ENCODE measurements at regions not wholly inside any gene's neighbourhood (a gene's known extent, or its start where the extent isn't known, plus 50 kb on each side); places are given as distances from the start of the nearest gene placed in this dataset.

GRCh38 chr9:16133556-16134227 lies 580.8 kb downstream of the CCDC171 start:
- DNase-seq = peak; percentile 90

GRCh38 chr9:16134351-16134750 lies 581.5 kb downstream of the CCDC171 start:
- DNase-seq = no peak

- no peak for DNase-seq
These were observed 583.1 kb downstream of the CCDC171 start for GRCh38 chr9:16135968-16136367.

GRCh38 chr9:16136451-16136850 lies 583.6 kb downstream of the CCDC171 start:
- DNase-seq = no peak

- no peak for DNase-seq
These were observed 584.1 kb downstream of the CCDC171 start for GRCh38 chr9:16136961-16137360.

- no peak for DNase-seq
These were observed 586.0 kb downstream of the CCDC171 start for GRCh38 chr9:16138561-16139491.

GRCh38 chr9:16139774-16140173 lies 586.9 kb downstream of the CCDC171 start:
- no peak for DNase-seq

GRCh38 chr9:16143310-16143709 lies 590.5 kb downstream of the CCDC171 start:
- DNase-seq = no peak

GRCh38 chr9:16143947-16144890 lies 591.4 kb downstream of the CCDC171 start:
- no peak for DNase-seq

- DNase-seq = peak; percentile 79
These were observed 592.5 kb downstream of the CCDC171 start for GRCh38 chr9:16145196-16145950.

GRCh38 chr9:16147726-16148125 lies 594.9 kb downstream of the CCDC171 start:
- DNase-seq = no peak

- peak; percentile 92 for DNase-seq
These were observed 597.7 kb downstream of the CCDC171 start for GRCh38 chr9:16150501-16150900.

- peak; percentile 85 for DNase-seq
These were observed 598.3 kb downstream of the CCDC171 start for GRCh38 chr9:16150938-16151650.

- peak; percentile 32 for DNase-seq
These were observed 599.6 kb downstream of the CCDC171 start for GRCh38 chr9:16152276-16153101.

- DNase-seq = no peak
These were observed 600.4 kb downstream of the CCDC171 start for GRCh38 chr9:16153221-16153620.

- no peak for DNase-seq
These were observed 600.9 kb downstream of the CCDC171 start for GRCh38 chr9:16153741-16154140.

- DNase-seq = peak; percentile 94
These were observed 601.8 kb downstream of the CCDC171 start for GRCh38 chr9:16154521-16155078.

- no peak for DNase-seq
These were observed 603.0 kb downstream of the CCDC171 start for GRCh38 chr9:16155878-16156277.

- DNase-seq = no peak
These were observed 604.4 kb downstream of the CCDC171 start for GRCh38 chr9:16157216-16157615.

GRCh38 chr9:16157651-16158050 lies 604.8 kb downstream of the CCDC171 start:
- no peak for DNase-seq

All from islet precursor cell (in vitro differentiated cells).